BE2C (cell line): ENCODE measurements at regions not wholly inside any gene's neighbourhood (a gene's known extent, or its start where the extent isn't known, plus 50 kb on each side); places are given as distances from the start of the nearest gene placed in this dataset.

Source experiments
- DNase-seq: peaks from one replicate; pipeline ENCODE4 v3.0.0-alpha.2; 2020
- H3K27me3 ChIP-seq: fragments of 250-450 bp; sonication (Bioruptor Pico); 2 replicates; pipeline ENCODE4 v1.5.1; 2020; ENCODE audit warnings: mild to moderate bottlenecking
- H3K36me3 ChIP-seq: fragments of 250-450 bp; sonication (Bioruptor Pico); 2 replicates; pipeline ENCODE4 v1.5.1; 2020; ENCODE audit warnings: mild to moderate bottlenecking
- H3K4me1 ChIP-seq: fragments of 250-450 bp; sonication (Bioruptor Pico); 2 replicates; pipeline ENCODE4 v1.5.1; 2020
- H3K4me3 ChIP-seq: 2 replicates; pipeline ENCODE4 v1.5.1; 2011; ENCODE audit warnings: low read depth, low read length
- H3K9me3 ChIP-seq: fragments of 250-450 bp; sonication (Bioruptor Pico); 2 replicates; pipeline ENCODE4 v1.5.1; 2020
- CTCF ChIP-seq: IDR thresholded peaks from 2 replicates; pipeline ENCODE4 v1.5.1; 2012; ENCODE audit warnings: mild to moderate bottlenecking, low read depth, low read length

- Histone ChIP-seq H3K27me3 (no peaks in the 10 kb centered on the region), H3K4me3 (no peak overlapping the region), H3K9me3 (no peaks in the 10 kb centered on the region; the same call in 1 of the 2 replicates), H3K36me3 (no peaks in the 10 kb centered on the region), H3K4me1 (no peaks in the 10 kb centered on the region)
- no peak for TF ChIP-seq CTCF
- no peak for DNase-seq
Observed at GRCh38 chr4:26099967-26100366, 185.9 kb downstream of the SMIM20 start.

DNA sequence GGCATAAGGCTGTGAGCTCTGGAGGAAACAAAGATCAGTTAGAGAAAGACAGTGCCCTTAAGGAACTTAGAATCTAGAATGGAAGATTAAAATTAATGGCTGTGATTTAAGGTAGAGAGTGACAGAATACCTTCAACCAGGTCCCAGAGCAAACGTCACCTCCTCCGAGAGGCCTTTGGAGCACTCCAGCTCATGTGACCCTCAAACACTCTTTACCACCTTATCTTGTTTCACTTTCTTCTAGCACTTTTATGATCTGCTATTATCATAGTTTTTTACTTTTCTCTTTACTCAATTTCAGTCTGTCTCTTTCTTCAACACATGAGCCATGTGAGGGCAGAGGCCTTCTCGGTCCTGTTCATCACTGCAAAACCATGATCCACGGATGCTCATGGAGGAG is 187.0 kb downstream of the SMIM20 start:
- H3K9me3 ChIP-seq = no peaks in the 10 kb centered on the region; the same call in 1 of the 2 replicates
- no peaks in the 10 kb centered on the region for H3K27me3 ChIP-seq
- no peak for TF ChIP-seq CTCF
- no peaks in the 10 kb centered on the region for H3K4me1 ChIP-seq
- no peaks in the 10 kb centered on the region for H3K36me3 ChIP-seq
- DNase-seq = no peak
- H3K4me3 ChIP-seq = no peak overlapping the region

- Histone ChIP-seq H3K4me1 (no peaks in the 10 kb centered on the region), H3K27me3 (no peaks in the 10 kb centered on the region), H3K9me3 (no peaks in the 10 kb centered on the region), H3K36me3 (no peaks in the 10 kb centered on the region), H3K4me3 (no peak overlapping the region)
- DNase-seq = no peak
- TF ChIP-seq CTCF = no peak
Observed at GRCh38 chr4:26104056-26104685, 190.2 kb downstream of the SMIM20 start.

GRCh38 chr4:26105337-26105736 is 191.3 kb downstream of the SMIM20 start:
- no peak for TF ChIP-seq CTCF
- Histone ChIP-seq H3K27me3 (no peaks in the 10 kb centered on the region), H3K36me3 (no peaks in the 10 kb centered on the region), H3K4me3 (no peak overlapping the region), H3K4me1 (no peaks in the 10 kb centered on the region), H3K9me3 (no peaks in the 10 kb centered on the region)
- DNase-seq = no peak

GRCh38 chr4:26105815-26106699 is 192.0 kb downstream of the SMIM20 start:
- Histone ChIP-seq H3K4me1 (no peaks in the 10 kb centered on the region), H3K36me3 (no peaks in the 10 kb centered on the region), H3K27me3 (no peaks in the 10 kb centered on the region), H3K9me3 (no peaks in the 10 kb centered on the region), H3K4me3 (no peak overlapping the region)
- DNase-seq = no peak
- TF ChIP-seq CTCF = no peak

- Histone ChIP-seq H3K9me3 (no peaks in the 10 kb centered on the region), H3K36me3 (no peaks in the 10 kb centered on the region), H3K4me1 (no peaks in the 10 kb centered on the region), H3K27me3 (no peaks in the 10 kb centered on the region), H3K4me3 (no peak overlapping the region)
- no peak for DNase-seq
- TF ChIP-seq CTCF = no peak
Observed at GRCh38 chr4:26106776-26107175, 192.8 kb downstream of the SMIM20 start.
